ENCODE measurements at regions not wholly inside any gene's neighbourhood (a gene's known extent, or its start where the extent isn't known, plus 50 kb on each side); places are given as distances from the start of the nearest gene placed in this dataset.

GRCh38 chr2:14235667-14236066 lies 396.9 kb upstream of the LRATD1 start:
- no peak for DNase-seq
- no peak overlapping the region for H3K27ac ChIP-seq
- no peaks in the 10 kb centered on the region for H3K27me3 ChIP-seq (ENCODE audit: insufficient read depth, low read depth, severe bottlenecking)
- H3K36me3 ChIP-seq: no peaks in the 10 kb centered on the region
- no peak for TF ChIP-seq CTCF (IDR thresholded peaks at IDR 0.05; ENCODE audit: low read depth, low read length)
- H3K9me3 ChIP-seq (ENCODE audit: severe bottlenecking): no peaks in the 10 kb centered on the region
- H3K4me3 ChIP-seq (ENCODE audit: low read depth, low read length): no peak overlapping the region

DNA sequence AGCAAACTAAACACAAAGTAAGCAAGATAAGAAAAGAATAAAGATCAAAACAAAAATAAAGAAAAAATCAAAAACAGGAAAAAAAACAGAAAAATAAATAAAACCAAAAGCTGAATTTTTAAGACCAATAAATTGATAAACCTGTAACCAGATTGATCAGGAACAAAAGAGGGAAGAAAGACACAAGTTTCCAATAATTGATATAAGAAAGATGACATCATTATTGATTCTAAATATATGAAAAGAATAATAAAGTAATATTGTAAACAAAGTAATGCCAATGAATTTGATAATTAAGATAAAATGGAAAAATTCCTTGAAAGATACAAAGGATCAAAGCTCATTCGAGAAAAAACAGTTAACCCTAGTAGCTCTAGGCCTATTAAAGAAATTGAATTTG lies 394.6 kb upstream of the LRATD1 start:
- no peaks in the 10 kb centered on the region for H3K27me3 ChIP-seq (ENCODE audit: insufficient read depth, low read depth, severe bottlenecking)
- no peaks in the 10 kb centered on the region for H3K36me3 ChIP-seq
- no peak overlapping the region for H3K4me3 ChIP-seq (ENCODE audit: low read depth, low read length)
- no peak overlapping the region for H3K27ac ChIP-seq
- DNase-seq: no peak
- TF ChIP-seq CTCF (IDR thresholded peaks at IDR 0.05; ENCODE audit: low read depth, low read length): no peak
- no peaks in the 10 kb centered on the region for H3K9me3 ChIP-seq (ENCODE audit: severe bottlenecking)

GRCh38 chr2:14239605-14240004 lies 392.9 kb upstream of the LRATD1 start:
- Histone ChIP-seq H3K27ac (no peak overlapping the region), H3K4me3 (ENCODE audit: low read depth, low read length) (no peak overlapping the region), H3K27me3 (ENCODE audit: insufficient read depth, low read depth, severe bottlenecking) (no peaks in the 10 kb centered on the region), H3K36me3 (no peaks in the 10 kb centered on the region), H3K9me3 (ENCODE audit: severe bottlenecking) (no peaks in the 10 kb centered on the region)
- no peak for DNase-seq
- no peak for TF ChIP-seq CTCF (IDR thresholded peaks at IDR 0.05; ENCODE audit: low read depth, low read length)

DNA sequence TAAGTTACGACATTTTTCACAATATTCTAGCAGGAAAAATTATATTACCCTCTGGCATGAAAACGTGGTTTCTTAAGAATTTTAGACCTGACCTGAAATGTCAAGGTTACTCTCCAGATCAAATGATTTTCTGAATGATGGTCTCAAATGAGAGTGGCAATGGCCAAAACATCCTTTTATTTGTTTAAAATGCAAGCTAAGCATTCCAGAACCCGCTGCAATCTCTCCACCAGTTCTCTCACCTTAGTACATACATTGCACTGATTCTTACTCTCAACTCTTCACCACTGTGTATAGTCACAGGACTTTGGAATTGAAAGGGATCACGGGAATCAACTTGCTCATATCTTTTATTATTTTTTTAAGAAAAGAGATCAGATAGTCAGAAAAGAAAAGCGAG lies 391.6 kb upstream of the LRATD1 start:
- DNase-seq: no peak
- no peaks in the 10 kb centered on the region for H3K27me3 ChIP-seq (ENCODE audit: insufficient read depth, low read depth, severe bottlenecking)
- H3K9me3 ChIP-seq (ENCODE audit: severe bottlenecking): no peaks in the 10 kb centered on the region
- TF ChIP-seq CTCF (IDR thresholded peaks at IDR 0.05; ENCODE audit: low read depth, low read length): no peak
- H3K4me3 ChIP-seq (ENCODE audit: low read depth, low read length): no peak overlapping the region
- no peaks in the 10 kb centered on the region for H3K36me3 ChIP-seq
- H3K27ac ChIP-seq: no peak overlapping the region

DNA sequence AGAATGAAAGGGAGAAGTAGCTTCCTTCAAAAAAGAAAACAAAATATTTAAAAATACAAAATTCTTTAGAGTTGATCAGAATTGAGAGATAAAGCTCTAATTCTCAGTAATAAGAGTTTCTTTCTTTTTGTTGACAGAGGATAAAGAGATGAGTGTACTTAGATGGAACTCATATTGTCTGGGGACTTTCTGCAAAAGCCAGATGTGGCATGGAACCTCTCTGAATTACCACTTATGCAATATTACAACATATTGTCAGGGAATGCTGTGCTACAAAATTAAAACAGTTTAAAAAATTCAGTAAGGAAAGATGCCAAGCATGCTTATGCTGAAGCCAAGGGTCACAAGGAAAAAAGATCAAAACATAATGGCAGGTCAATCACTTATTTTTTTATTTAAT lies 386.6 kb upstream of the LRATD1 start:
- Histone ChIP-seq H3K4me3 (ENCODE audit: low read depth, low read length) (no peak overlapping the region), H3K9me3 (ENCODE audit: severe bottlenecking) (no peaks in the 10 kb centered on the region), H3K27ac (no peak overlapping the region), H3K36me3 (no peaks in the 10 kb centered on the region), H3K27me3 (ENCODE audit: insufficient read depth, low read depth, severe bottlenecking) (no peaks in the 10 kb centered on the region)
- no peak for TF ChIP-seq CTCF (IDR thresholded peaks at IDR 0.05; ENCODE audit: low read depth, low read length)
- no peak for DNase-seq

DNA sequence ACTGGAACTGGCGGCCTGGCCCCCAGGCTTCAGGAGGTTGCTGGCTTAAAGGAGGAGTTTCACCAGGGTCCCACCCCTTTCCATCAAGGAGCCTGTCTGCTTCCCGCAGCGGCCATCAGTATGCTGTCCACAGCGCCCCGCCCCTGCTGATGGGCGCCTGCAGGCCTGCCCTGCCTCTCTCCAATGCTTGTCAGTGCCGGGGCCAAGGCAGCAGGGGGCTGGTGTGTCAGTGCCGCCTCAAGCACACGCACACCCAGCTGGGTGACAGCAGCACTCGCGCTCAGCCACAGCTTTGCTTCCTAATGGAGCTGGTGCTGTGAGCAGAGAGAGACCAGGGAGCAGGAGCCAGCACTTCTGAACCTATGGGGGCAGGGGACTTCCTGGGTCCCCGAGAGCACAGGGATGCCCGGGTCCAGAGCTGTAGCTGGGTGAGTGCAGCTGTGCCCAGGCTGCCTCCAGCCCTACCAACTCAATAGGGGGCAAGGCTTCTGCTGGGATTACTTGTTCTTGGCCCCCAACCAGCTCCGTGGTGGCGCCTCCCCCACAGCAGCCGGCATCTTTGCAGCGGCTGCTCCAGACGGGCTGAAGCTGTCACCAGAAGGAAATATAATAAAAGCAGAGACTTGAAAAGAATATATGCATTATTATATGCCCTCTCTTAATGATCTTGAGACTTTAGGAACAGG lies 377.2 kb upstream of the LRATD1 start:
- no peak overlapping the region for H3K4me3 ChIP-seq (ENCODE audit: low read depth, low read length)
- no peaks in the 10 kb centered on the region for H3K27me3 ChIP-seq (ENCODE audit: insufficient read depth, low read depth, severe bottlenecking)
- TF ChIP-seq CTCF (IDR thresholded peaks at IDR 0.05; ENCODE audit: low read depth, low read length): no peak
- no peak for DNase-seq
- H3K27ac ChIP-seq: no peak overlapping the region
- H3K36me3 ChIP-seq: no peaks in the 10 kb centered on the region
- no peaks in the 10 kb centered on the region for H3K9me3 ChIP-seq (ENCODE audit: severe bottlenecking)
